Glutamatergic neuron (in vitro differentiated cells): ENCODE measurements at regions not wholly inside any gene's neighbourhood (a gene's known extent, or its start where the extent isn't known, plus 50 kb on each side); places are given as distances from the start of the nearest gene placed in this dataset.

Experiments used
- DNase-seq: peaks from one replicate; pipeline ENCODE4 v3.0.0; 2022
- H3K27ac Mint-ChIP-seq: one replicate; pipeline ENCODE4 v1.8.0; 2020; ENCODE audit warnings: mild to moderate bottlenecking, mixed read lengths, inconsistent platforms; ENCODE audit not compliant: unreplicated experiment
- H3K27me3 Mint-ChIP-seq: one replicate; pipeline ENCODE4 v1.8.0; 2020; ENCODE audit warnings: mild to moderate bottlenecking, moderate library complexity, mixed read lengths, inconsistent platforms; ENCODE audit not compliant: unreplicated experiment
- H3K36me3 Mint-ChIP-seq: one replicate; pipeline ENCODE4 v1.8.0; 2020; ENCODE audit warnings: mild to moderate bottlenecking, mixed read lengths, inconsistent platforms; ENCODE audit not compliant: unreplicated experiment
- H3K4me1 Mint-ChIP-seq: one replicate; pipeline ENCODE4 v1.8.0; 2020; ENCODE audit warnings: mild to moderate bottlenecking, low read depth, mixed read lengths, inconsistent platforms; ENCODE audit not compliant: unreplicated experiment
- H3K4me3 Mint-ChIP-seq: one replicate; pipeline ENCODE4 v1.8.0; 2020; ENCODE audit warnings: mild to moderate bottlenecking, mixed read lengths, inconsistent platforms; ENCODE audit not compliant: unreplicated experiment
- H3K9me3 Mint-ChIP-seq: one replicate; pipeline ENCODE4 v1.8.0; 2020; ENCODE audit warnings: mild to moderate bottlenecking, moderate library complexity, mixed read lengths, inconsistent platforms; ENCODE audit not compliant: unreplicated experiment
- CTCF ChIP-seq: fragments of 200-600 bp; sonication (generic); IDR thresholded peaks from one replicate; pipeline ENCODE4 v1.5.0; 2021; ENCODE audit not compliant: partially characterized antibody, unreplicated experiment

GRCh38 chrX:23118890-23119527 lies 119.2 kb downstream of the DDX53 start:
- no peaks in the 10 kb centered on the region for H3K27me3 Mint-ChIP-seq
- H3K27ac Mint-ChIP-seq, result no peak overlapping the region
- no peaks in the 10 kb centered on the region for H3K36me3 Mint-ChIP-seq
- DNase-seq, result no peak
- TF ChIP-seq CTCF, result no peak
- no peaks in the 10 kb centered on the region for H3K4me1 Mint-ChIP-seq
- H3K4me3 Mint-ChIP-seq, result no peak overlapping the region
- H3K9me3 Mint-ChIP-seq, result no peaks in the 10 kb centered on the region

- no peak overlapping the region for H3K4me3 Mint-ChIP-seq
Measured at GRCh38 chrX:23127586-23127985, 127.8 kb downstream of the DDX53 start.

GRCh38 chrX:23133551-23133950 lies 133.8 kb downstream of the DDX53 start:
- Mint-ChIP-seq H3K4me3 (no peak overlapping the region), H3K27me3 (no peaks in the 10 kb centered on the region), H3K4me1 (no peaks in the 10 kb centered on the region), H3K9me3 (no peaks in the 10 kb centered on the region), H3K36me3 (no peaks in the 10 kb centered on the region), H3K27ac (no peak overlapping the region)
- TF ChIP-seq CTCF, result no peak
- no peak for DNase-seq

More at GRCh38 chrX:23127586-23127985, 127.8 kb downstream of the DDX53 start:
- no peak for TF ChIP-seq CTCF
- no peaks in the 10 kb centered on the region for H3K4me1 Mint-ChIP-seq
- H3K36me3 Mint-ChIP-seq, result no peaks in the 10 kb centered on the region
- no peaks in the 10 kb centered on the region for H3K9me3 Mint-ChIP-seq
- DNase-seq, result no peak
- no peak overlapping the region for H3K27ac Mint-ChIP-seq
- no peaks in the 10 kb centered on the region for H3K27me3 Mint-ChIP-seq

GRCh38 chrX:23134136-23134535 lies 134.4 kb downstream of the DDX53 start:
- Mint-ChIP-seq H3K27ac (no peak overlapping the region), H3K4me1 (no peaks in the 10 kb centered on the region), H3K9me3 (no peaks in the 10 kb centered on the region), H3K36me3 (no peaks in the 10 kb centered on the region), H3K27me3 (no peaks in the 10 kb centered on the region), H3K4me3 (no peak overlapping the region)
- TF ChIP-seq CTCF, result no peak
- DNase-seq, result no peak

GRCh38 chrX:23136816-23137215 lies 137.1 kb downstream of the DDX53 start:
- no peaks in the 10 kb centered on the region for H3K4me1 Mint-ChIP-seq
- no peaks in the 10 kb centered on the region for H3K9me3 Mint-ChIP-seq
- no peak overlapping the region for H3K27ac Mint-ChIP-seq
- TF ChIP-seq CTCF, result no peak
- no peak overlapping the region for H3K4me3 Mint-ChIP-seq
- no peaks in the 10 kb centered on the region for H3K27me3 Mint-ChIP-seq
- H3K36me3 Mint-ChIP-seq, result no peaks in the 10 kb centered on the region
- no peak for DNase-seq
